ENCODE measurements at regions not wholly inside any gene's neighbourhood (a gene's known extent, or its start where the extent isn't known, plus 50 kb on each side); places are given as distances from the start of the nearest gene placed in this dataset.

- no peak for DNase-seq (ENCODE audit: extremely low spot score)
- Histone ChIP-seq H3K36me3 (no peaks in the 10 kb centered on the region), H3K27me3 (no peaks in the 10 kb centered on the region), H3K4me1 (no peaks in the 10 kb centered on the region), H3K27ac (replicated peaks in 1 of 4) (no peak overlapping the region), H3K9me3 (no peaks in the 10 kb centered on the region), H3K4me3 (no peak overlapping the region)
- intact Hi-C loops (cut with DNase I): no loop called here
- WGBS: 85% methylated on average over 7 of the region's 7 CpGs
- TF ChIP-seq CTCF (IDR thresholded peaks at IDR 0.05) (no peak), POLR2AphosphoS5 (IDR thresholded peaks at IDR 0.05) (no peak), EP300 (IDR thresholded peaks at IDR 0.05) (no peak), POLR2A (IDR thresholded peaks at IDR 0.05; ENCODE audit: low read depth) (no peak)
Measured at GRCh38 chr2:7450833-7451190, 533.6 kb downstream of the RNF144A start.

GRCh38 chr2:7452110-7452876 is 535.1 kb downstream of the RNF144A start:
- no peaks in the 10 kb centered on the region for H3K36me3 ChIP-seq
- TF ChIP-seq POLR2A (IDR thresholded peaks at IDR 0.05; ENCODE audit: low read depth) (no peak), CTCF (IDR thresholded peaks at IDR 0.05) (no peak), POLR2AphosphoS5 (IDR thresholded peaks at IDR 0.05) (no peak), EP300 (IDR thresholded peaks at IDR 0.05) (no peak)
- no peak overlapping the region for H3K27ac ChIP-seq (replicated peaks in 1 of 4)
- no peak overlapping the region for H3K4me3 ChIP-seq
- no peaks in the 10 kb centered on the region for H3K9me3 ChIP-seq
- H3K4me1 ChIP-seq: no peaks in the 10 kb centered on the region
- 82% methylated on average over 12 of the region's 12 CpGs for WGBS
- H3K27me3 ChIP-seq: no peaks in the 10 kb centered on the region
- intact Hi-C loops (cut with DNase I): no loop called here
- DNase-seq (ENCODE audit: extremely low spot score): no peak

GRCh38 chr2:7454592-7454991 is 537.4 kb downstream of the RNF144A start:
- no peak for TF ChIP-seq POLR2A (IDR thresholded peaks at IDR 0.05; ENCODE audit: low read depth)
- no peak for TF ChIP-seq EP300 (IDR thresholded peaks at IDR 0.05)
- no peak for TF ChIP-seq POLR2AphosphoS5 (IDR thresholded peaks at IDR 0.05)
- TF ChIP-seq CTCF (IDR thresholded peaks at IDR 0.05): no peak
- Histone ChIP-seq H3K27ac (replicated peaks in 1 of 4) (no peak overlapping the region), H3K36me3 (no peaks in the 10 kb centered on the region), H3K4me1 (no peaks in the 10 kb centered on the region), H3K9me3 (no peaks in the 10 kb centered on the region), H3K4me3 (no peak overlapping the region), H3K27me3 (no peaks in the 10 kb centered on the region)
- WGBS: 80% methylated on average over 3 of the region's 4 CpGs
- DNase-seq (ENCODE audit: extremely low spot score): no peak
- intact Hi-C loops (cut with DNase I): no loop called here

GRCh38 chr2:7456762-7457161 is 539.5 kb downstream of the RNF144A start:
- Histone ChIP-seq H3K27ac (replicated peaks in 1 of 4) (no peak overlapping the region), H3K27me3 (no peaks in the 10 kb centered on the region), H3K9me3 (no peaks in the 10 kb centered on the region), H3K4me3 (no peak overlapping the region), H3K36me3 (no peaks in the 10 kb centered on the region), H3K4me1 (no peaks in the 10 kb centered on the region)
- TF ChIP-seq EP300 (IDR thresholded peaks at IDR 0.05) (no peak), CTCF (IDR thresholded peaks at IDR 0.05) (no peak), POLR2AphosphoS5 (IDR thresholded peaks at IDR 0.05) (no peak), POLR2A (IDR thresholded peaks at IDR 0.05; ENCODE audit: low read depth) (no peak)
- DNase-seq (ENCODE audit: extremely low spot score): no peak
- WGBS: 66% methylated on average over 13 of the region's 13 CpGs
- intact Hi-C loops (cut with DNase I): no loop called here

GRCh38 chr2:7458066-7458465 is 540.9 kb downstream of the RNF144A start:
- no peaks in the 10 kb centered on the region for H3K36me3 ChIP-seq
- no peak for TF ChIP-seq EP300 (IDR thresholded peaks at IDR 0.05)
- no peak for TF ChIP-seq POLR2AphosphoS5 (IDR thresholded peaks at IDR 0.05)
- no peak for TF ChIP-seq CTCF (IDR thresholded peaks at IDR 0.05)
- TF ChIP-seq POLR2A (IDR thresholded peaks at IDR 0.05; ENCODE audit: low read depth): no peak
- intact Hi-C loops (cut with DNase I): no loop called here
- no peaks in the 10 kb centered on the region for H3K4me1 ChIP-seq
- no peaks in the 10 kb centered on the region for H3K27me3 ChIP-seq
- no peaks in the 10 kb centered on the region for H3K9me3 ChIP-seq
- WGBS: 94% methylated on average over 2 of the region's 2 CpGs
- H3K27ac ChIP-seq (replicated peaks in 1 of 4): no peak overlapping the region
- H3K4me3 ChIP-seq: no peak overlapping the region
- no peak for DNase-seq (ENCODE audit: extremely low spot score)

Data from esophagus muscularis mucosa (tissue), 4 donors.